ENCODE measurements at regions not wholly inside any gene's neighbourhood (a gene's known extent, or its start where the extent isn't known, plus 50 kb on each side); places are given as distances from the start of the nearest gene placed in this dataset.

- H3K27me3 ChIP-seq (ENCODE audit: control insufficient read depth, insufficient read depth, low read length): no peaks in the 10 kb centered on the region
- H3K4me3 ChIP-seq (ENCODE audit: insufficient read depth, low read depth, low read length): no peak overlapping the region
- H2BK20ac ChIP-seq (ENCODE audit: low read depth, low read length): no peak overlapping the region
- no peaks in the 10 kb centered on the region for H3K9me1 ChIP-seq (ENCODE audit: insufficient read depth, low read length)
- CTCF ChIA-PET: interaction anchor here (0.5 to 1.2 kb wide), 4 partner anchors 11 to 673 kb away, joined by 3 to 6 read pairs (median 4); no protein-coding TSS in a partner anchor
- H2BK5ac ChIP-seq (ENCODE audit: low read depth, low read length, poor library complexity, severe bottlenecking): no peak overlapping the region
- H3K56ac ChIP-seq (ENCODE audit: extremely low read depth, insufficient read depth, low read length): no peak overlapping the region
- no peak overlapping the region for H3K14ac ChIP-seq (replicated peaks; ENCODE audit: low read depth, low read length)
- no peak overlapping the region for H2AK9ac ChIP-seq (replicated peaks; ENCODE audit: low read depth, low read length, poor library complexity)
- in situ Hi-C loops (cut with MboI; ENCODE audit: low sequenced_read_pairs) (no loop called here), intact Hi-C loops (cut with micrococcal nuclease) (loop anchor here (1.0 kb wide), 1 partner anchor 505 kb away; no protein-coding TSS in a partner anchor), dilution Hi-C loops (cut with HindIII; ENCODE audit: low sequenced_read_pairs, unreplicated experiment) (no loop called here)
- no peak overlapping the region for H2AFZ ChIP-seq (replicated peaks; ENCODE audit: low read length, poor library complexity)
- no peaks in the 10 kb centered on the region for H3K36me3 ChIP-seq (ENCODE audit: control insufficient read depth, insufficient read depth, low read length)
- ATAC-seq (ENCODE audit: low read depth) (0 out of 2 replicates have a peak, but pooled peaks have one; percentile 48), DNase-seq (peak; percentile 31)
- H3K9ac ChIP-seq (ENCODE audit: low read depth, low read length): no peak overlapping the region
- no peak overlapping the region for H4K8ac ChIP-seq (ENCODE audit: low read depth in 2 of 2, low read length in 2 of 2)
- no peak overlapping the region for H4K91ac ChIP-seq (ENCODE audit: insufficient read depth, low read depth, low read length)
- H3K27ac ChIP-seq (ENCODE audit: insufficient read depth, low read length): no peak overlapping the region
- no TSS peak for BruUV-seq (replicated peaks)
- H3K23ac ChIP-seq (ENCODE audit: low read depth, low read length): no peak overlapping the region
- no peak overlapping the region for H4K5ac ChIP-seq (ENCODE audit: low read depth, low read length)
- no peak overlapping the region for H3K4ac ChIP-seq (ENCODE audit: low read depth, low read length)
- H2BK120ac ChIP-seq (ENCODE audit: low read depth, low read length): no peak overlapping the region
- peak; percentile 51 for TF ChIP-seq CTCF (conservative IDR thresholded peaks at IDR 0.05; ENCODE audit: low read depth, low read length)
- TF ChIP-seq RAD21 (IDR thresholded peaks at IDR 0.05; ENCODE audit: low read length): peak; percentile 39
- TF ChIP-seq SMC3 (IDR thresholded peaks at IDR 0.05; ENCODE audit: low read depth, low read length): peak; percentile 28; the same call in 1 of the 2 replicates
- no peak for TF ChIP-seq MAFK (IDR thresholded peaks at IDR 0.05; ENCODE audit: low read depth, low read length)
- POLR2A ChIA-PET (ENCODE audit: unreplicated experiment): no interaction called here
- WGBS, 2 experiments (ENCODE audit: extremely low coverage in 2 of 2, insufficient read length in 1 of 2): 0% methylated on average over 2 of the region's 14 CpGs; no CpG with 5 or more reads in 1 of the 2 experiments
- no peak overlapping the region for H2BK15ac ChIP-seq (ENCODE audit: low read depth, low read length)
- no peak overlapping the region for H2AK5ac ChIP-seq (ENCODE audit: low read depth, low read length)
- no peaks in the 10 kb centered on the region for H3K9me3 ChIP-seq (ENCODE audit: control insufficient read depth, insufficient read depth, low read length)
- H3K4me2 ChIP-seq (ENCODE audit: low read depth, low read length): no peak overlapping the region
- no peaks in the 10 kb centered on the region for H3K4me1 ChIP-seq (ENCODE audit: control insufficient read depth, insufficient read depth, low read length)
- no peaks in the 10 kb centered on the region for H4K20me1 ChIP-seq (ENCODE audit: insufficient read depth, low read length)
- no peaks in the 10 kb centered on the region for H3K79me1 ChIP-seq (ENCODE audit: low read depth in 1 of 2, low read length in 2 of 2)
- H3K18ac ChIP-seq (ENCODE audit: low read depth, low read length): no peak overlapping the region
Measured at GRCh38 chr11:112795142-112795815, 165.9 kb upstream of the NCAM1 start.
